ENCODE measurements at regions not wholly inside any gene's neighbourhood (a gene's known extent, or its start where the extent isn't known, plus 50 kb on each side); places are given as distances from the start of the nearest gene placed in this dataset.

DNA sequence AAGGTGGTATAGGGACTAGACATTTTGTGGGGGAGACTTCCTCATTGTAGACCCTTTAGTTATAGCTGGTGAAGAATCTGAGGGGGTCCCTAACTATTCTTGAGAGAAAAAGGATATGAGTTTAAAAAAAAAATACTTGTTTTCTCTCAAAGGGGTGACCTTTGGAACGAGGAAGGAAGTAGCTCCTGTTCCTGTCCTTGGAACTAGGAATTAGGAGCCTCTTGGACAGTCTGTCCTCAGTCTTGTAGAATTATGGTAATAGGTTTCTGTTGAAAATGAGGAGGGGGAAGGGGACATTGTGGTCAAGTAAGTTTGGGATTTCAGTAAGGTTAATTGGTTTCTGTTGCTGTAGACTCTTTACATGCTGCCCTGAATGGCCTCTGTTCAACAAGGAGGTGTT is 56.5 kb downstream of the PLEKHG1 start:
- TF ChIP-seq EP300 (IDR thresholded peaks at IDR 0.05): no peak
- TF ChIP-seq CTCF (IDR thresholded peaks at IDR 0.05): no peak
- no peak for TF ChIP-seq POLR2A (IDR thresholded peaks at IDR 0.05)
